ENCODE measurements at regions not wholly inside any gene's neighbourhood (a gene's known extent, or its start where the extent isn't known, plus 50 kb on each side); places are given as distances from the start of the nearest gene placed in this dataset.

DNA sequence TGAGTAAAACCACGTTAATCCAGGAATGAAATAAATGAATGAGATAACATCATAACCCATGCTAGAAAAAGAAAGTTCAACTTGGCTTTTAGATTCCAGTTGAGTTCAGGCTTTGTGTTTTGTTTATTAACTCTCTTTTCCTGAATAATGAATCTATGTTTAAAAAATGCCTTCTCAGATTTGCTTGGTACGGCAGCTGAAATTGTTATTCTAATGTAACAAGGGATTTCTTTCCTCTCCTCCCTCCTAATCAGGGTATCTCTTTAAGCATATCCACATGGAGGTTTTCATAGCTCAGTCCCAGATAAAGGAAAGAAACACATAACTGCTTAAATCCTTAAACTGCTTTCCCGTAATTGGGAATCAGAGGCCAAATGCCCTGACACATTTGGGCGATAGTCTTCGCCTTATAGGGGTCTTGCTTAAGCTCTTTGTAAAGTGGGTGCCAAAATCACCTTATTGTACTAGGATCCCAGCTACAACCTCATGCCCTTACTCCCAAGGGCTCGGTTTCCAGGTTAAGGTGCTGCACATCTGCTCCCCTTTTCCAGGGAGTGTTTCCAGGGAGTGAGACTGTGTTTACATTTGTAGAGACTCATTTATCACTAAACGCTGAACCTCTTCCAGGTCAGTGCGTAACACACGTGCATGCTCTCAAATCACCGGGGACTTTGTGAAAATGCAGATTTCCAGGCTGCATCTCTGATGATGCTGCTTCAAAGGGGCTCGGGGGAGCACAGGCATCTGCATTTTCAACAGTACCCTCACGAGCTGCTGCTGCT, 142.8 kb upstream of the FOXF1 start:
- no peaks in the 10 kb centered on the region for H3K27me3 ChIP-seq (ENCODE audit: insufficient read depth, poor library complexity, severe bottlenecking)
- H3K27ac ChIP-seq (replicated peaks) = no peak overlapping the region
- no peak for DNase-seq (ENCODE audit: low read depth in 1 of 2, low spot score in 1 of 2)
- H3K4me3 ChIP-seq (replicated peaks; ENCODE audit: insufficient read depth, low read length) = no peak overlapping the region
- no peak for TF ChIP-seq GABPA (IDR thresholded peaks at IDR 0.05; ENCODE audit: low read depth)
- TF ChIP-seq POLR2AphosphoS5 (IDR thresholded peaks at IDR 0.05; ENCODE audit: low read depth) = no peak
- no peak for TF ChIP-seq SPI1 (IDR thresholded peaks at IDR 0.05; ENCODE audit: borderline replicate concordance, low read depth)
- TF ChIP-seq, protein P1, sequence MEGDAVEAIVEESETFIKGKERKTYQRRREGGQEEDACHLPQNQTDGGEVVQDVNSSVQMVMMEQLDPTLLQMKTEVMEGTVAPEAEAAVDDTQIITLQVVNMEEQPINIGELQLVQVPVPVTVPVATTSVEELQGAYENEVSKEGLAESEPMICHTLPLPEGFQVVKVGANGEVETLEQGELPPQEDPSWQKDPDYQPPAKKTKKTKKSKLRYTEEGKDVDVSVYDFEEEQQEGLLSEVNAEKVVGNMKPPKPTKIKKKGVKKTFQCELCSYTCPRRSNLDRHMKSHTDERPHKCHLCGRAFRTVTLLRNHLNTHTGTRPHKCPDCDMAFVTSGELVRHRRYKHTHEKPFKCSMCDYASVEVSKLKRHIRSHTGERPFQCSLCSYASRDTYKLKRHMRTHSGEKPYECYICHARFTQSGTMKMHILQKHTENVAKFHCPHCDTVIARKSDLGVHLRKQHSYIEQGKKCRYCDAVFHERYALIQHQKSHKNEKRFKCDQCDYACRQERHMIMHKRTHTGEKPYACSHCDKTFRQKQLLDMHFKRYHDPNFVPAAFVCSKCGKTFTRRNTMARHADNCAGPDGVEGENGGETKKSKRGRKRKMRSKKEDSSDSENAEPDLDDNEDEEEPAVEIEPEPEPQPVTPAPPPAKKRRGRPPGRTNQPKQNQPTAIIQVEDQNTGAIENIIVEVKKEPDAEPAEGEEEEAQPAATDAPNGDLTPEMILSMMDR (IDR thresholded peaks at IDR 0.05; ENCODE audit: insufficient read depth, low read length) = no peak
- TF ChIP-seq, protein P2, sequence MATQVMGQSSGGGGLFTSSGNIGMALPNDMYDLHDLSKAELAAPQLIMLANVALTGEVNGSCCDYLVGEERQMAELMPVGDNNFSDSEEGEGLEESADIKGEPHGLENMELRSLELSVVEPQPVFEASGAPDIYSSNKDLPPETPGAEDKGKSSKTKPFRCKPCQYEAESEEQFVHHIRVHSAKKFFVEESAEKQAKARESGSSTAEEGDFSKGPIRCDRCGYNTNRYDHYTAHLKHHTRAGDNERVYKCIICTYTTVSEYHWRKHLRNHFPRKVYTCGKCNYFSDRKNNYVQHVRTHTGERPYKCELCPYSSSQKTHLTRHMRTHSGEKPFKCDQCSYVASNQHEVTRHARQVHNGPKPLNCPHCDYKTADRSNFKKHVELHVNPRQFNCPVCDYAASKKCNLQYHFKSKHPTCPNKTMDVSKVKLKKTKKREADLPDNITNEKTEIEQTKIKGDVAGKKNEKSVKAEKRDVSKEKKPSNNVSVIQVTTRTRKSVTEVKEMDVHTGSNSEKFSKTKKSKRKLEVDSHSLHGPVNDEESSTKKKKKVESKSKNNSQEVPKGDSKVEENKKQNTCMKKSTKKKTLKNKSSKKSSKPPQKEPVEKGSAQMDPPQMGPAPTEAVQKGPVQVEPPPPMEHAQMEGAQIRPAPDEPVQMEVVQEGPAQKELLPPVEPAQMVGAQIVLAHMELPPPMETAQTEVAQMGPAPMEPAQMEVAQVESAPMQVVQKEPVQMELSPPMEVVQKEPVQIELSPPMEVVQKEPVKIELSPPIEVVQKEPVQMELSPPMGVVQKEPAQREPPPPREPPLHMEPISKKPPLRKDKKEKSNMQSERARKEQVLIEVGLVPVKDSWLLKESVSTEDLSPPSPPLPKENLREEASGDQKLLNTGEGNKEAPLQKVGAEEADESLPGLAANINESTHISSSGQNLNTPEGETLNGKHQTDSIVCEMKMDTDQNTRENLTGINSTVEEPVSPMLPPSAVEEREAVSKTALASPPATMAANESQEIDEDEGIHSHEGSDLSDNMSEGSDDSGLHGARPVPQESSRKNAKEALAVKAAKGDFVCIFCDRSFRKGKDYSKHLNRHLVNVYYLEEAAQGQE (IDR thresholded peaks at IDR 0.05; ENCODE audit: insufficient replicate concordance, low read depth) = no peak

DNA sequence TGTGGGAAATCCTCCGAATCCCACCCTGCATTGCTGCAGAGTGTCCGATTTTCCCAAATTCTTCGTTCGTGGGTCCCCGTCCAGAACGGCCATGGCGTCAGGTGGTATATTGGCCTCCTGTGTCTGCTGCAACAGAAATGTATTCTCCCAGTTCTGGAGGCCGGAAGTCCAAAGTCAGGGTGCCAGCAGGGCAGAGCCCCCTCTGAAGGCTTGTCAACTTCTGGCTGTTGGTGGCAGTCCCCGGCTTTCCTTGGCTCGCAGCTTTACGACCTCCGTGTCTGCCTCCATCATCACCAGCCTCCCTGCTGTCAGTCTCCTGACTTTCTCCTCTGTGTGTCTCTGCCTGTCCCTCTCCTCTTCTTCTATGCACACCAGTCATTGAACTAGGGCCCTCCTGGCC, 142.1 kb upstream of the FOXF1 start:
- H3K27ac ChIP-seq (replicated peaks) = no peak overlapping the region
- no peak for DNase-seq (ENCODE audit: low read depth in 1 of 2, low spot score in 1 of 2)
- TF ChIP-seq, protein P1 (IDR thresholded peaks at IDR 0.05; ENCODE audit: insufficient read depth, low read length) = no peak
- TF ChIP-seq, protein P2 (IDR thresholded peaks at IDR 0.05; ENCODE audit: insufficient replicate concordance, low read depth) = no peak
- TF ChIP-seq SPI1 (IDR thresholded peaks at IDR 0.05; ENCODE audit: borderline replicate concordance, low read depth) (no peak), GABPA (IDR thresholded peaks at IDR 0.05; ENCODE audit: low read depth) (no peak), POLR2AphosphoS5 (IDR thresholded peaks at IDR 0.05; ENCODE audit: low read depth) (no peak)
- H3K27me3 ChIP-seq (ENCODE audit: insufficient read depth, poor library complexity, severe bottlenecking) = no peaks in the 10 kb centered on the region
- H3K4me3 ChIP-seq (replicated peaks; ENCODE audit: insufficient read depth, low read length) = no peak overlapping the region

DNA sequence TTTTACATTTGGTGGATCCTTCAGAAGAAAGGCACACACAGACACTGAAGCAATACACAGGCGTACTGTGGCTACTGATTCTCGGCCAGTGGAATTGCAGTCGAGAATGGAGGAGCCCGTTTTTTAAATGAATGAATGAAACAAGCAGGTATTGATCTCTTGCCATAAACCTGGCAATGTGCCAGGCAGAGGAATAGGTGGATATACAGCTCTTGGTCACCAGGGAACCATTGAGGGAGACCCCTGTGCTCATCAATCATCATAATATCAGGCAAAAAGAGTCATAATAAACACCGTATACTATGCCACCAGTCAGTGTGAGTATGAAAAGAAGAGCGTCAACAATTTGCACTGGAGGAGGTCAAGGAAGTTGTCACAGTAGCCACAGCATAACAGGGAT, 140.3 kb upstream of the FOXF1 start:
- TF ChIP-seq GABPA (IDR thresholded peaks at IDR 0.05; ENCODE audit: low read depth) = no peak
- no peak for TF ChIP-seq POLR2AphosphoS5 (IDR thresholded peaks at IDR 0.05; ENCODE audit: low read depth)
- TF ChIP-seq, protein P2 (IDR thresholded peaks at IDR 0.05; ENCODE audit: insufficient replicate concordance, low read depth) = no peak
- no peak for TF ChIP-seq SPI1 (IDR thresholded peaks at IDR 0.05; ENCODE audit: borderline replicate concordance, low read depth)
- TF ChIP-seq, protein P1 (IDR thresholded peaks at IDR 0.05; ENCODE audit: insufficient read depth, low read length) = no peak

More for the DNA sequence above, 140.3 kb upstream of the FOXF1 start:
- no peak overlapping the region for H3K27ac ChIP-seq (replicated peaks)
- no peak overlapping the region for H3K4me3 ChIP-seq (replicated peaks; ENCODE audit: insufficient read depth, low read length)
- H3K27me3 ChIP-seq (ENCODE audit: insufficient read depth, poor library complexity, severe bottlenecking) = no peaks in the 10 kb centered on the region
- DNase-seq (ENCODE audit: low read depth in 1 of 2, low spot score in 1 of 2) = no peak

All from HL-60 (cell line).